Renal cortex interstitium (tissue), 11 donors: ENCODE measurements at regions not wholly inside any gene's neighbourhood (a gene's known extent, or its start where the extent isn't known, plus 50 kb on each side); places are given as distances from the start of the nearest gene placed in this dataset.
"Not testable (repeated sequence)": the region's sequence is repeated elsewhere in the genome, so short reads cannot be mapped to it uniquely, and the experiment has no call there.

Experiments used
- DNase-seq, 11 donors: peaks; one replicate each; pipeline ENCODE4 v3.0.0-alpha.2; 2013; ENCODE audit warnings: low read depth in 9 of 11, low spot score in 4 of 11; ENCODE audit errors: extremely low read depth in 1 of 11

GRCh38 chr7:34445653-34446052 is 212.4 kb upstream of the NPSR1 start:
- DNase-seq = no peak

- not testable (repeated sequence) for DNase-seq
Measured at GRCh38 chr7:34448531-34448930, 209.5 kb upstream of the NPSR1 start.

- no peak for DNase-seq
Measured at GRCh38 chr7:34449765-34450164, 208.3 kb upstream of the NPSR1 start.

- no peak for DNase-seq
Measured at GRCh38 chr7:34451183-34451582, 206.8 kb upstream of the NPSR1 start.

- DNase-seq = no peak
Measured at GRCh38 chr7:34451923-34452322, 206.1 kb upstream of the NPSR1 start.

- no peak for DNase-seq
Measured at GRCh38 chr7:34452363-34452762, 205.7 kb upstream of the NPSR1 start.

GRCh38 chr7:34453150-34453549 is 204.9 kb upstream of the NPSR1 start:
- no peak for DNase-seq

- no peak for DNase-seq
Measured at GRCh38 chr7:34454381-34454780, 203.6 kb upstream of the NPSR1 start.

GRCh38 chr7:34457329-34457728 is 200.7 kb upstream of the NPSR1 start:
- DNase-seq = no peak

- DNase-seq = no peak
Measured at GRCh38 chr7:34463830-34464229, 194.2 kb upstream of the NPSR1 start.

- no peak for DNase-seq
Measured at GRCh38 chr7:34471844-34472243, 186.2 kb upstream of the NPSR1 start.

GRCh38 chr7:34486371-34486770 is 171.6 kb upstream of the NPSR1 start:
- no peak for DNase-seq

- DNase-seq = no peak
Measured at GRCh38 chr7:34487391-34488115, 170.5 kb upstream of the NPSR1 start.

GRCh38 chr7:34488766-34489165 is 169.3 kb upstream of the NPSR1 start:
- DNase-seq = no peak

- no peak for DNase-seq
Measured at GRCh38 chr7:34491899-34492298, 166.1 kb upstream of the NPSR1 start.

GRCh38 chr7:34493752-34494151 is 164.3 kb upstream of the NPSR1 start:
- no peak for DNase-seq

GRCh38 chr7:34497153-34497777 is 160.8 kb upstream of the NPSR1 start:
- no peak for DNase-seq

- DNase-seq = no peak
Measured at GRCh38 chr7:34501156-34501555, 156.9 kb upstream of the NPSR1 start.

GRCh38 chr7:34507191-34507590 is 150.8 kb upstream of the NPSR1 start:
- no peak for DNase-seq

GRCh38 chr7:34523226-34523918 is 134.6 kb upstream of the NPSR1 start:
- no peak for DNase-seq
